WERI-Rb-1 (cell line): ENCODE measurements at regions not wholly inside any gene's neighbourhood (a gene's known extent, or its start where the extent isn't known, plus 50 kb on each side); places are given as distances from the start of the nearest gene placed in this dataset.
"Not testable (repeated sequence)": the region's sequence is repeated elsewhere in the genome, so short reads cannot be mapped to it uniquely, and the experiment has no call there.

ENCODE experiments used
- DNase-seq: peaks from one replicate; pipeline ENCODE4 v3.0.0-alpha.2; 2020
- H3K27ac ChIP-seq: fragments of 250-450 bp; sonication (Bioruptor Pico); 2 replicates; pipeline ENCODE4 v1.5.1; 2020; ENCODE audit warnings: mild to moderate bottlenecking, moderate library complexity
- H3K27me3 ChIP-seq: fragments of 250-450 bp; sonication (Bioruptor Pico); 2 replicates; pipeline ENCODE4 v1.5.1; 2021; ENCODE audit warnings: mild to moderate bottlenecking, low read depth, moderate library complexity; ENCODE audit not compliant: insufficient read depth, severe bottlenecking
- H3K36me3 ChIP-seq: fragments of 250-450 bp; sonication (Bioruptor Pico); 2 replicates; pipeline ENCODE4 v1.5.1; 2020; ENCODE audit warnings: mild to moderate bottlenecking, moderate library complexity
- H3K4me3 ChIP-seq: 2 replicates; pipeline ENCODE4 v1.5.1; 2011; ENCODE audit warnings: low read depth, mild to moderate bottlenecking, control low read depth, low read length
- H3K9me3 ChIP-seq: fragments of 250-450 bp; sonication (Bioruptor Pico); 2 replicates; pipeline ENCODE4 v1.5.1; 2021; ENCODE audit warnings: mild to moderate bottlenecking, moderate library complexity; ENCODE audit not compliant: severe bottlenecking
- CTCF ChIP-seq: IDR thresholded peaks from 2 replicates; pipeline ENCODE4 v1.5.1; 2011; ENCODE audit warnings: low read depth, mild to moderate bottlenecking, control low read depth, inconsistent platforms, low read length

- not testable (repeated sequence) for H3K27me3 ChIP-seq, H3K4me3 ChIP-seq, DNase-seq, H3K27ac ChIP-seq, H3K36me3 ChIP-seq
- H3K9me3 ChIP-seq = peaks cover 11% of the 10 kb centered on the region
These were observed 117.0 kb downstream of the SDHAF3 start for GRCh38 chr7:97234494-97234893.

GRCh38 chr7:97246317-97246716, 128.8 kb downstream of the SDHAF3 start:
- Histone ChIP-seq H3K27me3 (no peaks in the 10 kb centered on the region), H3K4me3 (no peak overlapping the region), H3K27ac (no peak overlapping the region), H3K9me3 (no peaks in the 10 kb centered on the region), H3K36me3 (no peaks in the 10 kb centered on the region)
- TF ChIP-seq CTCF = no peak
- DNase-seq = no peak

GRCh38 chr7:97258187-97258586, 140.7 kb downstream of the SDHAF3 start:
- H3K9me3 ChIP-seq, H3K4me3 ChIP-seq, H3K36me3 ChIP-seq, H3K27ac ChIP-seq, DNase-seq, H3K27me3 ChIP-seq: not testable (repeated sequence)

GRCh38 chr7:97269741-97270140, 152.2 kb downstream of the SDHAF3 start:
- Histone ChIP-seq H3K27ac (no peak overlapping the region), H3K4me3 (no peak overlapping the region)
- TF ChIP-seq CTCF = no peak

GRCh38 chr7:97270280-97270679, 152.8 kb downstream of the SDHAF3 start:
- Histone ChIP-seq H3K27ac (no peak overlapping the region), H3K9me3 (no peaks in the 10 kb centered on the region), H3K27me3 (no peaks in the 10 kb centered on the region), H3K36me3 (no peaks in the 10 kb centered on the region), H3K4me3 (no peak overlapping the region)
- DNase-seq = no peak
- no peak for TF ChIP-seq CTCF

More at GRCh38 chr7:97269741-97270140, 152.2 kb downstream of the SDHAF3 start:
- no peaks in the 10 kb centered on the region for H3K36me3 ChIP-seq
- no peaks in the 10 kb centered on the region for H3K9me3 ChIP-seq
- no peak for DNase-seq
- H3K27me3 ChIP-seq = no peaks in the 10 kb centered on the region

- H3K36me3 ChIP-seq = no peaks in the 10 kb centered on the region
- H3K27ac ChIP-seq = no peak overlapping the region
- TF ChIP-seq CTCF = no peak
- no peaks in the 10 kb centered on the region for H3K9me3 ChIP-seq
- H3K4me3 ChIP-seq = no peak overlapping the region
- no peak for DNase-seq
- no peaks in the 10 kb centered on the region for H3K27me3 ChIP-seq
These were observed 154.1 kb downstream of the SDHAF3 start for GRCh38 chr7:97271619-97272018.

GRCh38 chr7:97272237-97272975, 154.9 kb downstream of the SDHAF3 start:
- no peaks in the 10 kb centered on the region for H3K9me3 ChIP-seq
- TF ChIP-seq CTCF = no peak
- no peaks in the 10 kb centered on the region for H3K27me3 ChIP-seq
- H3K27ac ChIP-seq = no peak overlapping the region
- H3K4me3 ChIP-seq = no peak overlapping the region
- H3K36me3 ChIP-seq = no peaks in the 10 kb centered on the region
- DNase-seq = no peak
